Esophagus muscularis mucosa (tissue), 3 donors: ENCODE measurements at regions not wholly inside any gene's neighbourhood (a gene's known extent, or its start where the extent isn't known, plus 50 kb on each side); places are given as distances from the start of the nearest gene placed in this dataset.

Experiments used
- POLR2A ChIP-seq: fragments of 450-650 bp; IDR thresholded peaks from one replicate; pipeline ENCODE4 v1.6.1; 2017; ENCODE audit warnings: antibody characterized with exemption, moderate library complexity, mild to moderate bottlenecking, low read depth
- TF ChIP-seq, protein P1 (sequence below), 3 experiments: fragments of 200-600 bp in 2 of 3; fragments of 450-650 bp in 1 of 3; sonication (generic) in 2 of 3; IDR thresholded peaks; one replicate each; pipeline ENCODE4 v1.5.1; 2017 to 2019; ENCODE audit warnings: antibody characterized with exemption in 3 of 3, mild to moderate bottlenecking in 2 of 3, moderate library complexity in 1 of 3

DNA sequence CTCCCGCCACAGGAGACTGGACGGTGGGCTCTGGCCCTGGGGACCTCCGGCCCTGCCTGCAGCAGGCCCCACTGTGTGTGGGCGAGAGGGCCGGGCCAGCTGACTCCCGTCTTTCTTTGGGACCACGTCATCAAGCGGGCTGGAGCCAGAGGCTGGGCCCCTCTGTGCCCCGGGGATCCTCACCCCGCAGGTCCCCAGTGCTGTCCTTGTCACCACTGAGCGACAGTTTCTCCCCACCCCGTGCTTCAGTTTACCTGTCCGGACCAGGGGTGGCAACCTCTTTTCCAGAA, 181.9 kb upstream of the ZNF469 start:
- TF ChIP-seq, protein P1, sequence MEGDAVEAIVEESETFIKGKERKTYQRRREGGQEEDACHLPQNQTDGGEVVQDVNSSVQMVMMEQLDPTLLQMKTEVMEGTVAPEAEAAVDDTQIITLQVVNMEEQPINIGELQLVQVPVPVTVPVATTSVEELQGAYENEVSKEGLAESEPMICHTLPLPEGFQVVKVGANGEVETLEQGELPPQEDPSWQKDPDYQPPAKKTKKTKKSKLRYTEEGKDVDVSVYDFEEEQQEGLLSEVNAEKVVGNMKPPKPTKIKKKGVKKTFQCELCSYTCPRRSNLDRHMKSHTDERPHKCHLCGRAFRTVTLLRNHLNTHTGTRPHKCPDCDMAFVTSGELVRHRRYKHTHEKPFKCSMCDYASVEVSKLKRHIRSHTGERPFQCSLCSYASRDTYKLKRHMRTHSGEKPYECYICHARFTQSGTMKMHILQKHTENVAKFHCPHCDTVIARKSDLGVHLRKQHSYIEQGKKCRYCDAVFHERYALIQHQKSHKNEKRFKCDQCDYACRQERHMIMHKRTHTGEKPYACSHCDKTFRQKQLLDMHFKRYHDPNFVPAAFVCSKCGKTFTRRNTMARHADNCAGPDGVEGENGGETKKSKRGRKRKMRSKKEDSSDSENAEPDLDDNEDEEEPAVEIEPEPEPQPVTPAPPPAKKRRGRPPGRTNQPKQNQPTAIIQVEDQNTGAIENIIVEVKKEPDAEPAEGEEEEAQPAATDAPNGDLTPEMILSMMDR (IDR thresholded peaks at IDR 0.05): no peak
- no peak for TF ChIP-seq POLR2A
